Fibroblast of lung (primary cell): ENCODE measurements at regions not wholly inside any gene's neighbourhood (a gene's known extent, or its start where the extent isn't known, plus 50 kb on each side); places are given as distances from the start of the nearest gene placed in this dataset.

Experiments used
- EZH2 ChIP-seq: IDR thresholded peaks from 2 replicates; pipeline ENCODE4 v1.5.1; 2012; ENCODE audit warnings: low read length, control low read depth, mild to moderate bottlenecking; ENCODE audit errors: missing control alignments
- TF ChIP-seq, protein P1 (sequence below), 2 donors: IDR thresholded peaks in 1 of 2; conservative IDR thresholded peaks in 1 of 2; 1 replicate in 1 of 2; 2 replicates in 1 of 2; pipeline ENCODE4 v1.5.1; 2011 to 2012; ENCODE audit warnings: low read length in 2 of 2, control low read depth in 1 of 2, inconsistent platforms in 1 of 2, low read depth in 1 of 2, mild to moderate bottlenecking in 1 of 2

DNA sequence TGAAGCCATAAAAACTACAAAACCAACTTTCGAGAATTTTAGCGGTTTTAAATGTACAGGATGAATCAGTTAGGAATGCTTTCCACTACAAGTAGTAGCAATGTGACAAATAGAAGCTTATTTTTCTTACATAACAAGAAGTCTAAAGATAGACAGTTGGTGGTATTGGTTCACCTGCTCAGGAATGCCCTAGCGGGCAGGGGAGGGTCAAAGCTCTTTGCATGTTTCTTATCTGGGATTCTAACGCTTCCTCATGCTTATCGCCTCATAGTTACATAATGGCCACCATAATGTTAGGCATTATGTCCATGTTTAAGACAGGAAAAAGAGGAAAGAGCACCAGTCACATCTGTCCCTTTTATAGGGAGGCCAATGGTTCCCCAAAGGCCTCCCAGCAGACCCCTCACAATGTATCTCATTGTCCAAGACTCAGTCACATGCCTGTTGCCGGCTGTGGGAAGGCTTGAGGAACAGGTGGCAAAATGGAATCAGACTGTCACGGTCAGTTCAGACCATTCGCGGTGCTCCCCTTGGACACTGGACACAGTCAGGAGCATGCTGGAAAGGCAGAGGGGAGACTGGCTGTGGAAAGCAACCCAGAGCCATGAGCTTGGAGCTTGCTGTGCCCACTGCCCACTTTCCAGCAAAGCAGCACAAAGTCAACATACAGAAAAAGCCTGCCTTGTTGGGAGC, 69.4 kb upstream of the ODC1 start:
- TF ChIP-seq, protein P1, sequence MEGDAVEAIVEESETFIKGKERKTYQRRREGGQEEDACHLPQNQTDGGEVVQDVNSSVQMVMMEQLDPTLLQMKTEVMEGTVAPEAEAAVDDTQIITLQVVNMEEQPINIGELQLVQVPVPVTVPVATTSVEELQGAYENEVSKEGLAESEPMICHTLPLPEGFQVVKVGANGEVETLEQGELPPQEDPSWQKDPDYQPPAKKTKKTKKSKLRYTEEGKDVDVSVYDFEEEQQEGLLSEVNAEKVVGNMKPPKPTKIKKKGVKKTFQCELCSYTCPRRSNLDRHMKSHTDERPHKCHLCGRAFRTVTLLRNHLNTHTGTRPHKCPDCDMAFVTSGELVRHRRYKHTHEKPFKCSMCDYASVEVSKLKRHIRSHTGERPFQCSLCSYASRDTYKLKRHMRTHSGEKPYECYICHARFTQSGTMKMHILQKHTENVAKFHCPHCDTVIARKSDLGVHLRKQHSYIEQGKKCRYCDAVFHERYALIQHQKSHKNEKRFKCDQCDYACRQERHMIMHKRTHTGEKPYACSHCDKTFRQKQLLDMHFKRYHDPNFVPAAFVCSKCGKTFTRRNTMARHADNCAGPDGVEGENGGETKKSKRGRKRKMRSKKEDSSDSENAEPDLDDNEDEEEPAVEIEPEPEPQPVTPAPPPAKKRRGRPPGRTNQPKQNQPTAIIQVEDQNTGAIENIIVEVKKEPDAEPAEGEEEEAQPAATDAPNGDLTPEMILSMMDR (conservative IDR thresholded peaks at IDR 0.05 in 1 of 2, IDR thresholded peaks at IDR 0.05 in 1 of 2; ENCODE audit: low read depth in 1 of 2, low read length in 2 of 2), result no peak
- TF ChIP-seq EZH2, result no peak
